HG02852 (cell line): ENCODE measurements at regions not wholly inside any gene's neighbourhood (a gene's known extent, or its start where the extent isn't known, plus 50 kb on each side); places are given as distances from the start of the nearest gene placed in this dataset.

Source experiments
- ATAC-seq: cut with Tn5 transposase; IDR thresholded peaks from one replicate; pipeline ENCODE4 v1.9.1; 2021; ENCODE audit warnings: mild to moderate bottlenecking, moderate library complexity; ENCODE audit not compliant: unreplicated experiment

GRCh38 chr7:46530081-46530750 lies 609.1 kb upstream of the IGFBP3 start:
- ATAC-seq, result no peak

DNA sequence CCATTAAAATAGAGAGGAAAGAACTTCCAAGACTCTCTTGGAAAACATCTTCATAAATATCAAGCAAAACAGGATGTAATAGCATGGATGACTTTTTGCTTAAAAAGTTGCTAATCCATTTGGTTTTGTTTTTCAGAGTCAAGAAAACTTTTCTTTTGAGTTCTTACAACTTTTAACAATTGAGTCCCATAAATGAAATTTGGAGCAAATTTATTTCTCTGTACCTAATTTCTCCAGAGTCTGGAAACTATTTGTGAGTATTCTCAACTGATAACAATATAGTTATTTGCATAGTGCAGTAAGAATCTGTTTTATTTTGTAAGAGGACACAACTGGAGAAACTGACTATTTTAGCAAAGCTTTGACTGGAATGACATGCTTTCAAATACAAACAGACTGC lies 606.3 kb upstream of the IGFBP3 start:
- ATAC-seq, result no peak

DNA sequence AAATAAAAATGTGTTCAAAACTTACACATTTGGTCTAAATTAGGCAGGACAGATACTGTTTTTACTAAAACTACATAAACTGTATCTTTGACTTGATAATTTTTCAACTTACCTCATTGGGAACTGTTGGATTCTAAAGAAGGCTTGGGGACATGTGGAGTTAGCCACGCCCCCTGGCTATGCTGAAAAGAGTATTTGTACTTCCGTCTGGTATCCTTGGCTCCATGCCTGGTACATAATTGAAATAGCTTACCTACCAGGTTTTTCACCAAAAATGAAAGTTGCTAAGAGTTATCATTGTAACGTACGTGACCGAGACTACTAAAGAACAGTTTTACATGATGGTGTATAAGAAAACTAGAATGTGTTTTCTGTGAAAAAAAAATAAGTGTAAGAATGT lies 604.8 kb upstream of the IGFBP3 start:
- no peak for ATAC-seq

GRCh38 chr7:46524350-46524749 lies 603.3 kb upstream of the IGFBP3 start:
- no peak for ATAC-seq

DNA sequence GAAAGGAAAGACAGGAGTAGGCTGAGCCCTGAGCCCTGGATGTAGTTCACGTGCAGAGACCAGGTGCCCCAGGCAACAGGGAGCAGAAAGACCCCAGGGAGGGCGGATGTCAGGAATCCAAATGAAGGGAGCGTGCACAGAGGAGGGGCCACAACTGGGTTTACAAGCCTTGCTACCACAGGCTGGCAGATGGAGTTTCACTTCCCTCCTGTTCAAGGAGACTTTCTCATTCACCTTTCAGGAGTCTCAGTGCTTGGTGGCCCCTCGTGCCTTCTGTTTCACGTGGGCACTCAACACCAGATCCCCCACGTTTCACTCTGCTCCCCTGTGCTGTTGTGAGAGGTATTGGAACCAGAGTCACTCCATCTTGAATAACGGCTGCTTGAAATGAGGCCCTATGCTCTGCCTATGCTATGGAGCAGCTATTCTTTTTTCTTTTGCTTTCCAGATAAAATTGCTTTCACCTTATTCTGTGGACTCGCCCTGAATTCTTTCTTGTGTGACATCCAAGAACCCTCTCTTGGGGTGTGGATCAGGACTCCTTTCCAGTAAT lies 601.4 kb upstream of the IGFBP3 start:
- no peak for ATAC-seq

DNA sequence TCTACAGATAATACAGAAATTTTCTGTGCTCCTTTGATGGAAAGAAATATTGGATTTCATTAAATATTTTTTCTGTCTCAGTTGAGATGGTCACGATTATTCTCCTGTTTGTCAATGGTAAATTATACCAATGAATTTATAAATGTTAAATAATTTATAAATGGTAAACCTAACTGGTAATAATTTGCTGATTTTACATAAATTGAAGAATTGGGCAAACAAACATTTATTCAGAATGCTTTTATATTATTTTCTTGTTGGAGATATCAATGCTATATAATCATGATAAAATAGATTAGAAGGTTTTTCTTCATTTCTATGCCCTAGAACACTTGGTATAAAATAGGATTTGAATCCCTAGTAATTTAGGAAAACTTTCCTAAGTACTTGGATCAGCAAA lies 597.6 kb upstream of the IGFBP3 start:
- no peak for ATAC-seq

- no peak for ATAC-seq
Observed at GRCh38 chr7:46515844-46516590, 594.9 kb upstream of the IGFBP3 start.

GRCh38 chr7:46513447-46513848 lies 592.4 kb upstream of the IGFBP3 start:
- no peak for ATAC-seq

DNA sequence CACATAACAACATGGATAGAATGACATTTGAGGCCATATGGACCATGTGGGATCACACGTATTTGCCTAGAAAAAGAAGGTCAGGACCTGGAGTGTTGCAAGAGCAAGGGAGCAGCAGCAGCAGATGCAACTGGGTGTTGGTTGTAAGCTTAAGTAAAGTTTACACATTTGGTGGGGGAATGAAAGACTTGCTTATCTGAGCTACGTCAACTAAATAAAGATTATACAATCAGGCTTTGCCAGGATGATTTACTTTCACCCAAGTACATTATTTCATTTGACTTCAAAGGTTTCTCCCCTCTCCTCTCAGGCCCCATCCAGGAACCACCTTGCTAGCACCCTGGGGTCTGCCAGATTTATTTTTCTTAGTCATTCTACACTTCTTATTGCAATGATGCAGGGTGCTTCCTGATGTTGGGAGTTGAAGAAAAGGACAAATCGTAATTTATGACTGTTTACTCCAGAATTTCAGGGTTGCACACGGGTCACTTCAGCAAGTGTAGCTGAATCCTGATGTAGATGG lies 591.9 kb upstream of the IGFBP3 start:
- no peak for ATAC-seq

DNA sequence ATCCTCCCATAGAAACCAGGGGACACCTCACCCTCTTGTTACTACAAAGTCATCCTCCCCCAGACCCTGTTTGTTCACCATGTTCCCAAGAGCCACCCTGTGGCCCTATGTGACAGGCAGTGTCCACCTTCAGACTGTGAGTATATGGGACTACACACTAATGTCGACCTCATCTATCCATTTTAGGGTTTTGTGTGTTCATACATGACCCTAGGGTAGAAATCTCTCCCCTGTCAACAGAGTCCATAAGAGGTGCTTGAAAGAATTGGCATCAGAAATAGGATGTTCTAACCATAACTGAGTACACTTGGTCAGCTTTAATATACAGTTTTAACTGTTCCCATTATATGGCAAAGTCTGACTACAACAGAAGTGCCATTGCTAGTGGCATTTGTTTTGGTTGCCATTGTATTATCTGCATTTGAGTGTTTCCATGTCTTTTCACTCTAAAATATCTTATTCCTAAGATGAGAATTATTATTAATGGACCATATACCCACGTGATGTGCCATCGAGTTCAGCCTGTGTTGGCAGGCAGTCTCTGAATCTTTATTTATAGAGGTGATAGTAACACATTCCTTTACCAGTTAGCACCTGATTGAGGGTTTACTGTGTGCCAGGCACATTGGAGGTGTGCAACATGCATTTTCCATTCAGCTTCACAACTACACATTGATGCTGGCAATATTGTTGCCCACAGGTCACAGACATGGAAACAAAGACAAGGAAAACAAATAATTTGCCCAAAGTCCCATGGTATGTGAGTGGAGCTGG lies 590.6 kb upstream of the IGFBP3 start:
- no peak for ATAC-seq

DNA sequence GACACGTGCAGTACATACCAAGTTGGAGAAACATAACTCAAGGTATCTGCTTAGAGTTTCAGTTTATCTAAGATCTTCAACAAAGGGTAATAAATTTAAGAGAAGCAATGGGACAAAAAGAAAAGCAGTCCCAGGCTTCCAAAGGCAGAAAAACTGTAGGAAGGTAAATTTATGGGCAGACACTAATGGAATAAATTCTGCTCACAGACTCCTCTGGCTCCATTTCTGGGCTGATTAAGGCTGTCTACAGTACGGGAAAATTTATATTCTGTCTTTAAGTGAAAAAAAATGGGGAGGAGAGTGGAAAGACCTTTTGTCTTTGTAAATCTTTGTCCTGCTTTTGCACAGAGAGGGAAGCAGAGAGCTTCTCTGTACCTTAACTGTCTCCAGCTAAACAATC lies 587.5 kb upstream of the IGFBP3 start:
- ATAC-seq, result no peak

- no peak for ATAC-seq
Observed at GRCh38 chr7:46507560-46507959, 586.5 kb upstream of the IGFBP3 start.

GRCh38 chr7:46494441-46494840 lies 573.4 kb upstream of the IGFBP3 start:
- no peak for ATAC-seq

- ATAC-seq, result no peak
Observed at GRCh38 chr7:46494028-46494427, 573.0 kb upstream of the IGFBP3 start.

GRCh38 chr7:46493196-46493595 lies 572.1 kb upstream of the IGFBP3 start:
- no peak for ATAC-seq

DNA sequence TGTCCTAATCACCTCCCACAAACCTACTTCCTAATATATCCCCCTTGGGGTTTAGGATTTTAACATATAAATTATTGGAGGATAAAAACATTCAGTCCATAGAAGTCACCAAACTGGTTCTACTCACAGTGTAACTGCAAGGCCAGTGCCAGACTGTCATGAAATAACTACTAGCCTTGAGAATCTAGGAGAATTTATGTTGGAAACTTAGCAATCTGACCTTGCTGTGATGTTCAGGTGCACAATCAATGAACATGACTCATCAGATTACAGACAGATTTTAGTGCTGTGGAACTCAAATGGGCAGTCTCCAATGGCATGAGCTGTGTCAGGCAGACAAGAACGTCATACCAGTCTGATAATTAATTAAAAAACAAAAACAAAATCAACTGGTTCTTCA lies 571.4 kb upstream of the IGFBP3 start:
- no peak for ATAC-seq

DNA sequence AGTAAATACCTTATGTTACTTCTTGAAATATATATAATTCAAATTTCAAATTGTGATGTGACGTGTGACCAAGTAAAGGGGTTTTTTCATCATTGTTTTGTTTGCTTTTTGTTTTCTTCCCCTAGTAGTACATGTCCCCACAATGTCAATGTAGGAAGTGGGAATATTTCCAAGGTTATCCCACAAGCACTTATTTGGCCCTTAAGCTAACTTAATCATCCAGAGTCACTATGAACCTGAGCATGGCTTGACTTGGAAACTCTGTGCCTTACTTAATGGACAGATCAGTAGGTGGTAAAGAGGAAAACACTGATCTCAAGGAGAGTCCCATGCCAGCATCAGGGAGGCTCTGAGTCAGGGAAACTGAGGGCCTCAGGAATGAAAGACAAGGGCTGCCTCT lies 569.3 kb upstream of the IGFBP3 start:
- no peak for ATAC-seq

- no peak for ATAC-seq
Observed at GRCh38 chr7:46489106-46489505, 568.0 kb upstream of the IGFBP3 start.

GRCh38 chr7:46488607-46489006 lies 567.5 kb upstream of the IGFBP3 start:
- ATAC-seq, result no peak

DNA sequence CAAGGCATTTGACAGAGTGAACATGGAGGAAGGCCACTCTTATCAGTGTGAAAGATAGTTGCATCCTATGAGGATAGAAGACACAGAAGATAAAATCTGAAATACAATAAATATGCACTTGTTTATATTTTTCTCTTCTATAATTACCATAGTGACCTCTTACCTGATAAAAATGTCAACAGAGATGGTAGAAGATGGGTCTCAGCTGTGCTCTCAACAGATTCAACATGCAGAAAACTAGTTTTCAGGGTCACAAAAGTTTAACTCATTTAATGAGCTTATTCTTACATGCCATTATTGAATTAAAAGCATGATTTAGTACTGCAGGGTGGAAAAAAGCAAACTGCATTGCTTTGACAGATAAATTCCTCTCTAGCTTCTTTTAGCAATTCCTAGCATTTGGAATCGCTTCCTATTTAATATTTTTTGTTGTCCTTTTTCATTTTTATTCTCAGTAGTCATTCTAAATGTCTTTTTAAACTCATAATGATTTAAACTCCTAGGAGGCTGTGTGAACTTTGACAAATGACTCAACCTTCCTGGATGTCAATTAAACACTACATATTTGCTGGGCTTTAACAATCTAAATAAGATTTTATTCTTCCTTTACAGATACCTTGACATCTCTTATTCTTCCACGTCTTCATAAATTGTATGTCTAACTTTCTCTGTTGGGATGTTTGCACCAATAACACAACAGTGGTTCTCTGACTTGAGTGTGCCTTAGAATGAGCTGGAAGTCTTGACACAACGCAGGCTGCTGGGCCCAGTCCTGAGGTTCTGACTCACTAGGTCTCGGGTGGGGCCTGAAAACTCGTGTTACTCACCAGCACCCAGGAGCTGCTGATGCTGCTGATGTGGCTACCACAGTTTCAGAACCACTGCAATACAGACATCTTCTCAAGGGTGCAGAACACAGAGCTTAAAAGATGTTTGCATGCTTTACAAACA lies 565.5 kb upstream of the IGFBP3 start:
- ATAC-seq, result no peak
